ENCODE measurements at regions not wholly inside any gene's neighbourhood (a gene's known extent, or its start where the extent isn't known, plus 50 kb on each side); places are given as distances from the start of the nearest gene placed in this dataset.
A peak's percentile ranks its signal among the peaks of the same experiment; 100 is the strongest.

DNA sequence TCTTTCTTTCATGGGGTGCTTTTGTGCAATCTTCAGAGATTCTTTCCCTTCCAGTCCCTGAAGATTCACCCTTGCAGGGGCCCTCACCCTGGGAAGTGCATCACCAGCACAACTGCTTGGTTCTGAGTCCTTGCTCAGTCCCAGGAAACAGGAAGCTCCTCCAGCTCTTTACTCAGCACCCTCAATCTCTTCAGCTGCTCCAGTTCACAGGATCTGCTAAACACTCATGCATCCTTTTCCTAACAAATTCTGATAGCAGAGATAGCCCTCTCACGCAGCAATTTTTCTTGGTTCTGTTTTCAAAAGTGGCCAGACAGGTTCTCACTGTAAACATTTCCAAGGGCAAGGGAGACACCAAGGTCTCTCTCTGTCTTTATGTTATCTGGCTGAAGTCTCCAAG, 823.1 kb downstream of the LIG4 start:
- no peak for DNase-seq (ENCODE audit: low spot score)

DNA sequence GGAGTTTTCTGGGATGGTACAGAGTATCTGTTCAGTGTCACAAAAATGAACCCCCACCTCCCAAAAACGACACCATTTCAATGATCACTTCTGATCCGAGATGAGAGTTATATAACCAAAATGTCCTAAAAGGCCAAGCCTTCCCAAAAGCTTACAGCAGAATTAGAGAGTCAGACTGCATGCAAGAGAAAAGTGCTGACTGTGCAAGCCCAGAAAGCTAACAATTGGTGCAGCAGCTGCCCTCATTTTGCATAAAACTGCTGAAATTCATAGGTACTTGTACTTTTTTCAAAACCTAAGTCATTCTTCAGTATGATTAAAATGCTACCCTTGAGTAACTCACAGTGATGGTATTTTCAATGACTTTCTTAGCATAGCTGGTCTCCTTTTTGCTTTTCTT, 819.6 kb upstream of the ARGLU1 start:
- DNase-seq (ENCODE audit: low spot score) = no peak

- no peak for DNase-seq (ENCODE audit: low spot score)
Measured at GRCh38 chr13:107379407-107380155, 811.6 kb upstream of the ARGLU1 start.

- no peak for DNase-seq (ENCODE audit: low spot score)
Measured at GRCh38 chr13:107376341-107377125, 808.6 kb upstream of the ARGLU1 start.

GRCh38 chr13:107375701-107376340, 807.9 kb upstream of the ARGLU1 start:
- DNase-seq (ENCODE audit: low spot score) = no peak

- no peak for DNase-seq (ENCODE audit: low spot score)
Measured at GRCh38 chr13:107374038-107374437, 806.1 kb upstream of the ARGLU1 start.

GRCh38 chr13:107373551-107373950, 805.6 kb upstream of the ARGLU1 start:
- peak; percentile 12 for DNase-seq (ENCODE audit: low spot score)

DNA sequence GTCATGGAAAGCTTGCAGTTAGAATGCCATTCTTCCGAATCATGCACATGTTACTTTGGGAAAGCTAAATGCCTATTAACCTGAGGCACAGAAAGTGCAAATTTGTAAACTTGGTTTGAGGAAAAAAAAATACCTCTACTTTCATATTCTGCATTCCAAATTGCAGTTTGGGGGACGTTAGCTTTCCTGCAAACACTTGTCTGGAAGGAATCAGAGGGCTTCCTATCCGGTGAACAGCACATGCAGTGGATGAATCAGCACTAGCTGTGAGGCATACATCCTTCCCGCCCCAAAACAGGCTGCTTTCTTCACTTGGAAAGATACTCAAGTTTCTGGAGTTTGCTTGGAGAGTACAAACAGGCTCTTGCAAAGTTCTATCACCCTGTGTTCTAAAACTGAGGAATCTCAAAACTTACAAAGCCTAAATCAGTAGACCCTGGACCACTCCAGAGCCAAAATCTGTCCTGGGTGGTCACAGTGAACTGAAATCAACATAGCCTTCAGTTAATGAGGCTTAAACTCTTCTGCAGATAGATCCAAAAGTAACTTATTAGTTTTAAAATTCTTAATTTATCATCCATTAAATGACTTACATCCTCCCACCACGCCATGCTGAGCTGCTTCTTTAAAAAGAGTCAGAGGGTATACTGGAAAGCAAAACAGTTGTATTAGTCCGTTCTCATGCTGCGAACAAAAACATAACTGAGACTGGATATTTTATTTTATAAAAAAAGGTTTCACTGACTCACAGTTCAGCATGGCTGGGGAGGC, 802.3 kb upstream of the ARGLU1 start:
- DNase-seq (ENCODE audit: low spot score) = no peak

GRCh38 chr13:107367258-107367657, 799.3 kb upstream of the ARGLU1 start:
- no peak for DNase-seq (ENCODE audit: low spot score)

DNA sequence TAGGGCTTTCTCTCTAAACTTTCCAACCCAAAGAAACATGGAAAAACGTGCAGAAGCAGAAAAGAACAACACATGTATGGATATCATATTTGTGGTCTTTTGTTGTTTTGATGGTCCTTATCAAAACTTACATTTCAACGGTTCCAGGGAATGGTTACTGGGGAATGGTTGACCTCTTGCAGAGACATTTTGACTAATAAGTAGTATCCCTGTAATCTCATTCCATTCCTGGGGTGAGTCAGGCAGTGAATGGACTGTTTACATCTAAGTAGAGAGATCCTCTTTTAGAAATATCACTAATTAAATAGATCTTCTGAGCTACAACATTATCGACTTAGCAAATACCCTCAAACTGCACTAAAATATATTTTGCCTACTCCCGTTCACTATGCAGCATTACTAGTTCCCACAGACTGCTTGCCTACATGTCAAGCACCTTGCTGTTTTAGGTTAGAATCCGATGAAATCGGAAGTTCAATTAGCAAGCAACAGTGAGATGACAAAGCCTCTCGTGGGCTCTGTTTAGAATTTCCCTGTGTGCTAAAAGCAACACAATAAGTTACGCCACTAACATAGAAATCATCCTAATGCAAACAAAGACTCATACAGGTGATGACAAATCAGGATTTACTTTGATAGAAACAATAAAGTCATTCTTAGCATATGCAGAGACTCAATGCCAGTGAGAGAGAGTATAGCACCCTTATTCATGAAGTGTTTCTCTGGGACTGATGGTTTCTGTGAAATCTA, 797.7 kb upstream of the ARGLU1 start:
- no peak for DNase-seq (ENCODE audit: low spot score)

- DNase-seq (ENCODE audit: low spot score) = no peak
Measured at GRCh38 chr13:107364658-107365057, 796.7 kb upstream of the ARGLU1 start.

DNA sequence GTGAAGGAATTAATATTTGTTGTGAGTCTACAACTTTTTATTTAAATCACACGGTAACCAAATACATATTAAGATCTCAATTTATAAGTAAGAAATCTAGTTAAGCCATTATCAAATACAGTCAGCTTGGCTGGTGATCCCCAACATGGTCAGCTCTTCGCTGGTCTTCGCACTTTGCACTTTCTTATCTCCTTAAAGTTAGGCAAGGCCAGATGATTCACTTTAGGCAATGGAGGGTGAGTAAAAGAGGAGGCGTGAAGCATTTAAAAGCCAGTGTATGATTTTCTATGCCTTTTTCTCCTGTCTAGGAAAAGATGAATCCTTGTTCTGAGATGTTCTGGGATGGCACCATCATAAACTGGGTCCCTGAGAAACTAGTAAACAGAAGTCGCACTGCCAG, 793.7 kb upstream of the ARGLU1 start:
- DNase-seq (ENCODE audit: low spot score) = no peak

DNA sequence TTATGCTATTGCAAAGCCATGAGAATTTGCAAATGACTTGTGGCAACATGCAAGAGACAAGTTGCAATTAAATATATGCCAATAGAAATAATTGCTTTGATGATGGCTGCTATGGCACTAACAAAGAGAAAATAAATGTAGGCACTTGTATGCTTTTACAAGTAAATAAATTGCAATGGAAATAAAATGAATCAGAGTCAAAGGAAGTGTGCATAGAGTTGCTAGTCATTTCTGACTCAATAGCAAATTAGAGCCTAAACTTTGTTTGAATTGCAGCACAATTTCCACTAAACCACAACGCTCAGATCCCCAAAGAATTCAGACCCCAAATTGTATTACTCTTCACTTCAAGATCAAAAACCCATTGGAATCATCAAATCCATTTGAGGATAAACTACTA, 792.1 kb upstream of the ARGLU1 start:
- DNase-seq (ENCODE audit: low spot score) = no peak

DNA sequence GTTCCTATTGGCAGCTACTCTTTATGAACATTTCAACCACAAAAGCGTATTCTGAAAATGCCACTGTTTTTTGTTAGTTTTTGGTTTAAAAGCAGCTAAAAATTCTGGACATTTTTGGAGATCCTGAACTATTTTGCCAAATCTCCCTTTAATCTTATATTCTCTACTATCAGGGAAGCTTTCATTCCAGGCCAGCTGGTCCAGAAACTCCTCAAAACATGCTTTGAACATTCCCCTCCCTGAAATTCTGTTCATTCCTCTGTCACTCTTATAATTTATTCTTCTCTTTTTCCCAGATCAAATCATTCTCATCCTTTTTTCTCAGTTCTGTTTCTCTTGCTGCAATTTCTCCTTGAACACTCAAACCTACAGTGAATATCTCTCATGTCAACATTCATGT, 790.9 kb upstream of the ARGLU1 start:
- DNase-seq (ENCODE audit: low spot score) = no peak

- DNase-seq (ENCODE audit: low spot score) = no peak
Measured at GRCh38 chr13:107351305-107351704, 783.4 kb upstream of the ARGLU1 start.

GRCh38 chr13:107348925-107349324, 781.0 kb upstream of the ARGLU1 start:
- DNase-seq (ENCODE audit: low spot score) = no peak

DNA sequence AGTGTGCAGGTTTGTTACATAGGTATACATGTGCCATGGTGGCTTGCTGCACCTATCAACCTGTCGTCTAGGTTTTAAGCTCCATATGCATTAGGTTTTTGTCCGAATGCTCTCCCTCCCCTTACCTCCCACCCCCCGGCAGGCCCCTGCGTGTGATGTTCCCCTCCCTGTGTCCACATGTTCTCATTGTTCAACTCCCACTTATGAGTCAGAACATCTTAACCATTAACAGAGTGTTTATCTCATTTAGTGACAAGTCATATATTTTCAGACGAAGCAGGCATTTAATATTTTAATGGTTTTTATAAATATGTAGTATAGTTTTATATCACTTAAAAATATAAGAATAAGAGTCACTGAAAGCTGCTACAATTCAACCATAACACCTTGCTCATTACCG, 780.5 kb upstream of the ARGLU1 start:
- DNase-seq (ENCODE audit: low spot score) = no peak

GRCh38 chr13:107347641-107348369, 779.9 kb upstream of the ARGLU1 start:
- DNase-seq (ENCODE audit: low spot score) = no peak

GRCh38 chr13:107342747-107343146, 774.8 kb upstream of the ARGLU1 start:
- DNase-seq (ENCODE audit: low spot score) = no peak

DNA sequence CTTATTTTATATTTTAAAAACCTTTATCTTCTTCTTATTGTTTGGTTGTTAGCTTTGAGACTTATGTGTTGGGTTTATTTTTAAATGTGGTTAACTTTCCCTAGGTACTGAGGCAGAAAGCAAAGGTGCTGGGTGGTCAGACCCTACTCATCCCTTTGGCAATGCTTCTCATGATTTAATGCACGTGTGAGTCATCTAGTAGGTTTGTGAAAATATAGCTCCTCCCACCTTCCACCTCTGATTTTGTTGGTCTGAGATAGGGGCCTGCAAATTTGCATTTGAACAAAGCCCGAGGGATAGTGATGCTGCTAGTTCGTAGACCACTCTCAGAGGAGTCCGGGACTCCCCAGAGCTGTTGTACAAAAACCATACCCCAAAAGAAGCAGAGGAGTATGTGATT, 771.3 kb upstream of the ARGLU1 start:
- DNase-seq (ENCODE audit: low spot score) = peak; percentile 4

DNA sequence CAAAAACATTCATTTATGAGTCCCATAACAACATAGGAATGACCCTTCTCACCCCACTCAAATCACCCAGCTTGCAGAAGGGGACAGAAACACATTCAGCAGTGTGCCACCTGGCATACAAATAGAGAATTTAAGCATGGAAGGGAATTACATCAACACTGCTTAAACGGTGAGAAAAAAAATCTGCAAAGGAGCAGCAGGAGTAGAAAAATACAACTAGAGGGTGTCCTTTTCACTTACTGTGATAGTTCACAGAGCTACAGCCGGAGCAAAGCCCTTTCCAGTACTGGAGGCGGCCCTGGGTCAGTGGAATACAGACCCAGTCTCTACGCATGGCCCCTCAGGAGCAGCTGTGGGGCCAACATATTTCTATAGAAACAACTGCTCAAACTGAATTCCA, 764.3 kb upstream of the ARGLU1 start:
- DNase-seq (ENCODE audit: low spot score) = no peak
